Skin of body (tissue), 1 donor: ENCODE measurements at regions not wholly inside any gene's neighbourhood (a gene's known extent, or its start where the extent isn't known, plus 50 kb on each side); places are given as distances from the start of the nearest gene placed in this dataset.

Source experiments
- DNase-seq: peaks from one replicate; lab custom pipeline; 2025; lab: John Stamatoyannopoulos, UW

DNA sequence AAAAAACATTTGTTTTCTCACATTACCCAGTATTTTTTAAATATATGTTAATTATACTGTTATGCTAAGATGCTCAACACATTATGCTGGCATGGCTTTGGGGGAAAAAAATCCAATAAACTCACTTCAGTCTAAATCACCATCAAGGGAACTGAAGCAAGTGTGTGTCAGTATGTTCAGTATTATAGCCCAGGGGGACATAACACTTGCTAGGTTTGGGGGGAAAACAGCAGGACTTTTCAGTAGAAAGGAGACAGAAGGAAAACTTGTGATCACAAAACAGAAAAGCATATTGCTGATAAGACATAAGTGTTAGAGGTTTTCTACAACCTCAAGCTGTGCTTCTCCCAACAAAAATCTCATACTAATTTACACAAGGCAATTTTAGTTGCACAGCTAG, 1759.9 kb upstream of the PCDH20 start:
- no peak for DNase-seq

DNA sequence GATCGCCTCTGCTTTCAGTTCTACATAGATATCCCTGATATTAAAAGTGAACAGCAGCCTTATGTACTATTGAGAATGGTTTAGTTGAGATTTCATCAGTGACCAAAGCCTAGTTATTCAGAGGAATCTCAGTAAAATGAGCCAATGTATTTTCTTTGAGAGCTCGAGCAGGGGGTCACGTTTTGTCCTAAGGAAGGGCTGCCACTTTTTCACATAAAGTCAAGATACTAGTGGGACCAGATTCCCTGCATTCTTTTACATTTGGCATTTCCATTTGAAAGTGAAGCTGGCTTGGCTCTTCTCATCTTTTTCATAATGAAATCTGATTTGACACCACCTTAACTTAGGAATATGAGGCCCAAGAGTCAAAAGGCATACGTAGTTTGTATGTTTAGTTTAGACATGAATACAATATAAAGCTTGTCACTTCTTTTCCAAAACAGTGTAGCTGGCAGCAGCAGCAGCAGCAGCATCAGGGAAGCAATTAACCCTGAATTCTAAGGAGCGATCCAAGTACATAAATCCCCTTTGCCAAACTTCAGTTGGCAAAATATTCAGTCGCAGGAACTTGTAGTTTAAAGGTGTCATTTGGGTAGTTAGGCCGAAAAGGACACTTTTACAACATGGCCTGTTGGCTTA, 1752.2 kb upstream of the PCDH20 start:
- DNase-seq: no peak

DNA sequence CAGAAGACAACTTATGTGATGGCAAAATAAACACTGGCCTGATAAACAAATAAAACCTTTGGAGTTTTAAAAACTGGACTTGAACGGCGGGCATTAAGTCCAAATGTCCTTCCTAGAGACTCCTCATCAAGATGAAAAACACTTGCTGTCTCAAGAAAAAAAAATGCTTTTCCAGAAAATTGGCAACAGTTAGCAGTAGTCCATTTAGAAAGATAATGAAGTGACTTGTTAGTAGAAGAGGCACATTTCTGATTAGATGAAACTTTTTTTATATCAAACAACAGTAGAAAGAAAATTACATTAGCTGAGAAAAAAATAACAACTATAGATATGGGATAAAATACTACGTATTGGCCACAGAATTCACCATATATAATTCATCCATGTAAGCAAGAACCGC, 1750.7 kb upstream of the PCDH20 start:
- no peak for DNase-seq

DNA sequence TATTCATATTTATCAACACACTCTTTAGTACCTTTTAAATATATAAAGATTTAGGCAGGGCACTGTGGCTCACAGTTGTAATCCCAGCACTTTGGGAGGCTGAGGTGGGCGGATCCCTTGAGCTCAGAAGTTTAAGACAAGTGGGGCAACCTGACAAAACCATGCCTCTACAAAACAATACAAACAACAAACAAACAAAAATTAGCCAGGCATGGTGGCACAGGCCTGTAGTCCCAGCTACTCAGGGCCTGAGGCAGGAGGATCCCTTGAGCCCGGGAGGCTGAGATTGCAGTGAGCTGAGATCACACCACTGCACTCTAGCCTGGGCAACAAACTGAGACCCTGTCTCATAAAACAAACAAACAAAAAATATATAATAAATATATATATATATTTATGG, 1748.3 kb upstream of the PCDH20 start:
- DNase-seq: no peak

DNA sequence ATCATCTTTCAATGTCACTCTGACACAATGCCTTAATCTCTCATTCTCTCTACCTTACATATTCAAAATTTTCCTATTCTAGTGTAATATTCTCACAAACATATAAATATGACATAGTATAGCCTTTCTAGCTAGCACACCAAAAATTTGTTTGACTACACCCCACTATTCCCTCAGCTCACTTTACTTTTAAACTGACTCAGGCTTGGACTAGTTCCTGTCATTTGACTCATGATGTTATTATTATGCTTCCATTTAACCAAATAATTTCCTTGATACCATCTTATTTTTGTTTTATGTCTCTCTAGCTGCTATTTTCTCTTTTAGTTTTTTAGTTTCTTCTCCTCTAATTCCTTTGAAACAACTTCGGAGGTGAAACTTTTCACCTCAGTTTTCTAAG, 1745.6 kb upstream of the PCDH20 start:
- no peak for DNase-seq

DNA sequence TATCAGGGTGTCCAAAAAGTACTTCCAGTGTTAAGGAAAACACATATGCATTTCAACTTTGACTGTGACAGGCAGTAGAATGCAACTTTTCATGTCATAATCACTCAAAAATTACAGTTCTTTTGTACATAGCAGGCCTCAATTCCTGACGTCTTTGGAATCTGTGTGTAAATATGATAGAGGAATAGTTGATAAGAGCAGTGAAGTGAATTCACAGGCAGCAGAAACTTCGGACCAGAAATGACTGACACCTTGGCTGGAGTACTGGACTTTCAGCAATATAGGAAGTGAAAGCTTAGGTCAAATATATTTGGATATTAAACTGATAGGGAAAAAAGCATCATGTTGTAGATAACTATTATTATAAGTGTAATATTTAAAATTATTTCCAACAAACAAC, 1741.2 kb upstream of the PCDH20 start:
- DNase-seq: no peak

DNA sequence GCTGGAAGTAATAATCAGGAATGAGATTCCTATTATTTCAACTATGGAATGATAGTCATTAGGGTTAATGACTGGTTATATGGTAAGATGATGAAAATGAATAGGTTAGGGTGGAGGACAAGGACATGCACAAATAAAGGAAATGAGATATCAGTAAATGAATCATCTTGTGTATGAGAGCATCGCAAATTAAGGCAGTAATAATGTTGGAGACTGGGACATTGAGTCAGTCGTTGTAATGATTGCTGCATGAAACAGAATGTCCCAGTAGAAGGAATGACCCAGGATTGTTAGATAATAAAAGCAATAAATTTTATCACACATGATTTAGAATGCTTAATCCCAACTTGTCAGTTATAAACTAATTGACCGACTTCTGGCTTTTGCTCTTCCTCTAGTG, 1733.7 kb upstream of the PCDH20 start:
- no peak for DNase-seq

DNA sequence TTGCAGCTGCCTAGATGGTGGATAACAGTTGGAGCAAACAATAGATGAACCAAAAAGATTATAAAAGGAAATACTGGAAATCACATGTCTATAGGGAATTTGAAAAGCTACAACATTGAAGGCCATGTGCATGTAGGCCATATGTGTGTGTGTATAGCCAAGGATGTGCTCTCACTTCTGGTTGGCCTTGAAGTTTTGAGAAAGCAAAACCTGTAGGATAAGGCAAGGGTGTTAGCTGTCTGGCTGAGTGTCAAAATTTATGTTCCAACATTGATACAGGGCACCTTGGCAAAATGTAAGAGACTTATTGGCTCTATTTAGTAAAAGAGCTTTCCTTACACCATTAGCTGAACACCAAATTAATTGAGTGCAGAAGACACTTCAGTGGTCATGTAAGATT, 1723.6 kb upstream of the PCDH20 start:
- no peak for DNase-seq

DNA sequence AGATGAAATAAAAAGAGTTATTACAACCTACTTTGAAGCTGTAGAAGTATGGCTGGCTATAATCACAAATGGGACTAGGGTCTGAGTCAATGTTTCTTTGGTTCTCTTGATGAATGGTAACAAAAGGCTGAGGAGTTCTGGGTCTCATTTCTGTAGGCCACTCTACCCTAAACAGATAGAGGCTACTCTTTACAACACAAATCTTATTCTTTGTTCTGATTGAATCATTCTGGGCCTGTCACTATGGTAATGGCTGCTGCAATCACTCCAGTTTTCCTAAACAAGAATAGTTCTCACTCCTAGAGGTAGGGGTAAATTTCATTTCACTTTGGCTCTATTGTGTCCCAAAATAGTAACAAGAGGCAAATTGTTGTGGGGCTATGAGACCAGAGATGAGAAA, 1714.3 kb upstream of the PCDH20 start:
- no peak for DNase-seq

DNA sequence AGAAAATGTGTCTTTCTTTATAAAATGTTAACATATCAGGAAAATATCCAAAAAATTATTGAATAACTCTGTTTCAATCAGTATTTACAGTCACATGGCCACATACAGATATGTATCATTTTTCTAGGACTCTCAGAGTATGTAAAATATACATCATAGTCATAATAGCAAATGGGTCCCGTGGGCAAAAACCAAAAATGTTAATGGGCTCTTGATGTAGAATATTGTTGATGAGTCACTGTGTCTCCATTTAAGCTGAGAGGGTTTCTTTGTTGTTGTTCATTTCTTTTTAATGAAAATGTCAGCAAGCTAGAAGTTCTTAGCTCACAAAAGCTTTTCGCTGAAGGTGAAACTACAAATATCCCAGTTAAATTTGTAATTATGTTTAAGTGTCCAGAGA, 1713.1 kb upstream of the PCDH20 start:
- no peak for DNase-seq

DNA sequence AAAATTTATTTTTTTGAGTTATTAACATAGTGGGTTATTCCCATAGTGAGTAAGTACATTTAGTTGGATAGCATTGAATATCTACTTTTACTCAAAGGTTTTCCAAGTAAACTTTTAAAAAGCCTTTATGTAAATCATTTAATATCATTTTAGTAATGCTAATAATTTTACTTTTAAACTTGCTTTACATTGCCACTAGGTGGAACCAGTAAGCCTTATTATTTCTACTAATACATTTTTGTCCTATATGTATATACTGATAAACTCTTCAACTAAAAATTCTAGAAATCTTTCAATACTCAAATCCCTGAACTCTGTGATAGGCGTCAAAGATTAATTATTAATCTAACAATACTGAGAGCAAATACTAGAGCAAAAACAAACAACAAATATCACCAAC, 1709.2 kb upstream of the PCDH20 start:
- no peak for DNase-seq

DNA sequence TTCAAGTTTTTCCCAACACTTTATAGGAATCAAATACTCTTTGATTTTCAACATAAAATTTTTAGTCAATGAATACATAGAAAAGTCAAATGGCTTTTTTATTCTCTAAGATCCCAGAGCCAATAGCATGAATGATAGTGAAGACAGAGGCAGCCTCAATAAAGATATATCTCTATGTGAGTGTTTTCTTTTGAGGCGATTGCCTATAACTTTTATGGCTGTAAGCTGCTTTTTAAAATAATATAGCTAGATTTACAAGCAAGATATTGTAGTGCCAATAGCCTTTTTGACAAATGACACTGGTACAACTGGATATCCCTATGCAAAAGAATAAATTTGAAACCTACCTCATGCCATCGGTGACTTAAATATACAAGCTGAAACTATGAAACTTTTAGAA, 1705.2 kb upstream of the PCDH20 start:
- no peak for DNase-seq

DNA sequence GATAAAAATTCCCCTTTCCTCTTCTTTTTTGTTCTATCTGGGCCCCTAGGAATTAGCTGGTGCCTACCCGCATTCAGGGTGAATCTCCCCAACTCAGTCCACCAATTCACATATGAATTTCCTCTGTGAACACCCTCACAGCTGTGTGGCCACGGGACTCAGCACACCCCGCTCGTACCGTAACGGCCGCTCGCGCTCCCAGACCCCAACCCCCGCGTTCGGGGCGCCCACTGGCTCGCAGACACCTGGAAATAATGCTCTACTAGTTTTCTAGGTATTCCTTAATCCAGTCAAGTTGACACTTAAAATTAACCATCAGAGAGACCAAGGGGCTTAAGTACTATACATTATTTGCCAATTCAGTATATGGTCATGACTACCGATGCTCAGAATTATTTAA, 1702.1 kb upstream of the PCDH20 start:
- no peak for DNase-seq

DNA sequence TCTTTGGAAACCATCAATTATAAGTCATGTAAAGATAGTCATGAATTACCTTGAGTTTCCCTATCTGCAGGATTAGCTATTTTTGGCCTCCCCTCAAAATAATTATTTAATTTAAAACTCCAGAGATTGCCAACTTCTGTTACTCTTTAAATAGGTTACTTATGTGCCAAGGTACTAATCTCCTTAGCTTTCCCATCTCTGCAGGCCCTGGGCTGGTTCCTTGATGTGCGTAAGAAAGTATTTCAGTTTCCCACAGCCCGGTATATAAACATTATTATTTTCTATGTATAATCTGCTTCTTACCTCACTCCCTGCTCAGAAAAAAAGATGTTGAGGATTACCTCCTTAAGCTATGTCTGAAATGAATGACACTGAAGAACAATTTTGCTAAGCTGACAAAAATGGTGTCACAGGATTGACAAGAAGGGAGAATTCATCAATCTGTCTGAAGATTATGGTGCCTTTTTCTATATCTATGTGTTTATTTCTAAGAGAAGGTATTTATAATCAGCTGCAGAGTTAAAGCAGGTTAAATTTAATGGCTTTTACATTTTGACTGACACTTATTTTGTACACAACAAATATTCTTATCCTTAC, 1697.2 kb upstream of the PCDH20 start:
- no peak for DNase-seq

DNA sequence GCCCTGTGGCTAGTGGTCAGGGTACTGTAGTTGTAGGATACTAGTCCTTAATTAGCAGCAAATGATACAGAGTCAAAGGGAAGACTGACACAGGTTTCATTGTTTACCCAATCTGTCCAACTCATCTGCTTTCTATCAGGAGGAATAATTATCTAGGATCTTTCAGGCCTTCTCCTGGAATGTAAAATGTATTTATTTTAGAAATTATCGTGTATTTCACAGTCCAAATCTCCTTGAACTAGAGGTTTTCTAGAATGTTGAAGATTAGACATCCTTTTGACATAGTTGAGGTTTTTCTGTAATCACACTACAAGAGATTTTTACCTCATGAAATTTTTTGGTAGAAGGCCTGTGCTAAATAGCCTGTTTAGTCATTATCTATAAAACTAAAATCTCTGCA, 1694.8 kb upstream of the PCDH20 start:
- no peak for DNase-seq

DNA sequence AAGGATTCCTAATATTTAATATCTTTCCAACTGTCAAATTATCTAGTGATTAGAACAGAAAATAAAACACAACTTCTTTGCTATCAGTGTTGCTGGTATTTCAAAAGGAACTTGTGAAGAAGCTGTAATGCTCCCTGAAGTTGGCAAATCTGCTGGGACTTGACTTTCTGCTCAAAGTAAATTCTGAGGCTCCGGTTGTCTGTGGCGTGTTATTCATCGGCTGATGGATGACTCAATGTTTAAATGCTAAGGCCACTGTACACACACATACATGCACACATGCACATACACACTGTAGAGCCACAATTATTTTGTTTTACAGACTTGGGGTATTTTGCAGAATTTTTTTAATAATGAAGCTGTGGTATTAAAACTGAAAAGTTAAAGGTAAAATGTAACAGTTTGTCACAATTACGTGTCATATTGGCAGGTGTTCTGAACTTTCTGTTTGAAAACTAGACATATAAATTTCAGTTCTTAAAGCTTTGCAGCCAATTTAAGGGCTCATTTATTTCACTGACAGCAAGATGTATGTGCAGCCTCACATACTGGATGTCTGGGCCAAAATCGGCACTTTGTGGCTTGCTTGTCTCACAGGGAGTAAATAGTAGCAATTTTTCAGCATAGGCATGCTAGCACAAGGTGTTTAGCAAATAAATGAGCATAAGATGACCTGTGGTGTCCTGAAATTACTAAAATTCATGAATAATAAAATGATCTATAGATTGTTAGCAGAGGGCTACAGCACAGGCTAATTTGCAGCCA, 1691.7 kb upstream of the PCDH20 start:
- DNase-seq: no peak

DNA sequence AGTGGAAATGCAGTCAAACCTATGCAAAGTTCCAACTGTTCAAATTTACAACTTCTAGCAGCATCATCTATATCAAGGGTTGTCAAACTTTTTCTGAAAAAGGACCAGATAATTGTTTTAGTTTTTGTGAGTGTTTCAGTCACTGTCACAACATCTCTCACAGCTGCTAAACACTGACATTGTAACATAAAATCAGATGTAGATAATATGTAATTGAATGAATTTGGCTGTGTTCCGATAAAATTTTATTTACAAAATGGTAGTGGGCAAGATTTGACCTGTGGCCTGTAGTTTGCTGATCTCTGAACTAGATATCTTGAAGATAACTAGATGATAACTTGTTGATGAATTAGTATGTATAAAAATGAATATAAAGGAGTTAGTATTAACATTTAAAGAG, 1679.1 kb upstream of the PCDH20 start:
- no peak for DNase-seq

DNA sequence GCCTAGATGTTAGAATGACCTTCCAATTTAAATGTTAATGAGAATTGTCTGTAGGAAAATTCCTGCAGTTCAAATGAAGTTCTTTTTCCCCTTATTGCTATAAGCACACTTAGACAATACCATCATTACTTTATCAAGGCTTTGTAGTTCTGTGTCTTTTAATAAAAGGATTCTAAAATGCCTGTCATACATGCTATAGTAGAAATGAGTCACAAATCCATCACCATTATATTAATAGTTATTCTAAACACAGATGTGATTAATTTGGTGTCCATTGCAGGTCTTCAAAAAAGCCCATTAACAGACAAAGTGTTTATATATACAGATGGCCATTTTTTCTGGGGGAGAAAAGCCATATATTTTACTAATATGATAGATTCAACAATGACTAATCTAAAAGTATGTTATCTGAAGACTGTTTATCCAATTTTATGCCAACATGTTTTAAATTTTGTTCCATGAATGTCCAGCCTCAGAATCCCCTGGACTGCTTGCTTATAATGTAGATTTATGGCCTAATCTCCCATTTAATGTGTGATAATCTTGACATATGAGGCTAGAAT, 1678.3 kb upstream of the PCDH20 start:
- DNase-seq: no peak

DNA sequence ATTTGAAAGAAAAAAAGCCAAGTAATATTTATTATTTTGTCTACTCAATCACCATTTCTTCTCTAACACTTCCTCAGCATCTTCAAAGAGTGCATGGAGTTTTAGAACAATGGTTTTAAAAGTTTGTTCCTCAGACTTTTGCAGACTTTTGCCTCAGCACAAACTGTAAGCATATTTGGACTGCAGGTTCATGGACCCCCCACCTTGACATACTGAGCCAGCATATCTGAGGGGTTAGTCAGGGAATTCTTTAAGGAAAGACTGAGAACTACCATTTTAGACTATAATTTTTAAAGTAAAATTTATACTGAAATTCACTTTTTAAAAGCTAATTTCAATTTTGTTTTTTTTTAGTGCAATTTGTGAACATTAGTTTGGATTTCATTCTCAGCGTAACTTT, 1676.8 kb upstream of the PCDH20 start:
- no peak for DNase-seq

DNA sequence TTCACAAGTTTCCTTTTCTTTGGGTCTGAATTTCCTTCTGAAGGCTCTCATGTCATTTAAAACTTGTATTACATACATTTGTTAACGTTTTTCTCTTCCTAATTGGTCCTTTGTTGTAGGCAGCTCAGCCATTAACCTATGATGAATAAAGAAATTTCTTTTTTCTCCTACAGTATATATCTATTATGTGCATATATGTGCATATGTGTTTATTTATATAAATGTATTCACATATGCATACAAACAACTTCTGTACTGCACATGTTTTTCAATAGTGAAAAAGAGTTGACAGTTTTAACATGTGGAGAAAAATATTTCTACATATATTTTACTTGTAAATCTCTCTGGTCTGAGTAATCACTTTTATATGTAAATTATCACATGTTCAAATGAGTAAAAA, 1674.9 kb upstream of the PCDH20 start:
- DNase-seq: no peak

DNA sequence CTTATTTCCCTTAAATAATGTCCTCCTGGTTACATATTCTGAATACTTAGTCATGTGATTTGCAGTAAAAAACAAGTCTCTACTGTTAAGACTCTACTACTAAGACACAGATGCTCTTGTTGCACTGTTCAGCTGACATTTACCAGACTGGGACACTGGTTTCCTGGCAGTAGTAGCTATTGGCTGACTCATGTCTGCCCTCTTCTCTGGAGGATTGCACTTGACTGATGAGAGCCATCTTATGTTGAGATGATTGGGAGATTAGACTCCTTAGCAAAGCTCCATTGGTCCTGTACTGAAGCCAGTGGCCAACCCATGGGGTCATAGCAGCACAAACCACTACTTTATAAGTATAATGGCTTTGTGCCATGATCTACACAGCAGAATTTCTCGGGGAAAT, 1672.6 kb upstream of the PCDH20 start:
- no peak for DNase-seq

DNA sequence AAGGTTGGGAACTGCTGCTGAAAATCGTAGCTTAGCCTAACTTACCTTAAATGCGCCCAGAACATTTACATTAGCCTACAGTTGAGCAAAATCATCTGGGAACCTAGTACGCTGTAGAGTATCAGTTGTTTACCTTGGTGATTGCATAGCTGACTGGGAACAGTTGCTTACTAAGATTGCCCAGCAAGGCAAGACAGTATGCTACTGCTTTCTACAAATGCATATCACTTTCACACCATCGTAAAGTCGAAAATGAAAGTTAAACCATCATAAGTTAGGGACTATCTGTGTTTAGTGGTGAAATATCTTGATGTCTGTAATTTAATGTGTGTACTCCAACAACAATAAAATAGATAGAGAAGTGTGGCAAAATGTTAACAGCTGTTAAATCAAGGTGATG, 1670.6 kb upstream of the PCDH20 start:
- DNase-seq: no peak

DNA sequence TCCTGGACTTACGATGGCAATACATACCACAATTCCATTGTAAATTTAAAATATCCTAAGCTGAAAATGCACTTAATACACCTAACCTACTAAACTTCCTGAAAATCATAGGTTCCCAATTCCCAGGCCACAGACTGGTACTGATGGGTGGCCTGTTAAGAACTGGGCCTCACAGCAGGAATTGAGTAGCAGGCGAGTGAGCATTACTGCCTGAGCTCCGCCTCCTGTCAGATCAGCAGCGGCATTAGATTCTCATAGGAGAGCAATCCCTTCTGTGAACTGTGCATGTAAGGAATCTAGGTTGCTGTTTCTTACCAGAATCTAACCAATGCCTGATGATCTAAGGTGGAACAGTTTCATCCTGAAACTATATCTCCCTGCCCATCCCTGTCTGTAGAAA, 1670.2 kb upstream of the PCDH20 start:
- DNase-seq: no peak
